Endothelial cell of umbilical vein (primary cell): ENCODE measurements at regions not wholly inside any gene's neighbourhood (a gene's known extent, or its start where the extent isn't known, plus 50 kb on each side); places are given as distances from the start of the nearest gene placed in this dataset.

ENCODE experiments used
- BruUV-seq: library from RNA; stranded (reverse); fragments of 400-500 nt; replicated peaks from 2 replicates; lab custom pipeline; 2021; lab: Mats Ljungman, UMichigan
- CTCF ChIA-PET: fragments of 300-600, 350-600 bp; sonication (Branson Sonifier 250); formaldehyde crosslinking; loops from one replicate; lab custom pipeline; 2021; ENCODE audit warnings: antibody characterized with exemption, inconsistent platforms; lab: Charles Lee
- POLR2A ChIA-PET: fragments of 300-600, 350-600 bp; sonication (Branson Sonifier 250); formaldehyde crosslinking; loops from one replicate; lab custom pipeline; 2021; ENCODE audit warnings: antibody characterized with exemption, inconsistent platforms; lab: Charles Lee
- DNase-seq: peaks from one replicate; pipeline ENCODE4 v3.0.0-alpha.2; 2011; ENCODE audit warnings: low read depth, low spot score
- FAIRE-seq: peaks from 2 replicates; lab custom pipeline; 2011; peaks lifted over from hg19 to GRCh38; lab: Jason Lieb, UNC
- H2AFZ ChIP-seq: 2 replicates; pipeline ENCODE4 v1.6.0; 2012; ENCODE audit warnings: low read depth, low read length, control low read depth, inconsistent platforms
- H3K27ac ChIP-seq: 2 replicates; pipeline ENCODE4 v1.5.1; 2011; ENCODE audit warnings: low read depth, mild to moderate bottlenecking, control low read depth, low read length, moderate library complexity; ENCODE audit not compliant: insufficient read depth
- H3K27me3 ChIP-seq, 2 experiments: 2 replicates each; pipeline versions ENCODE4 v1.6.0 to v1.6.1; 2011; ENCODE audit warnings: low read length in 2 of 2, mixed read lengths in 1 of 2; ENCODE audit not compliant: control insufficient read depth in 2 of 2, insufficient read depth in 2 of 2
- H3K36me3 ChIP-seq, 2 experiments: 2 replicates in 1 of 2; 3 replicates in 1 of 2; pipeline ENCODE4 v1.5.1; 2011; ENCODE audit warnings: low read length in 2 of 2, mild to moderate bottlenecking in 1 of 2, moderate library complexity in 1 of 2; ENCODE audit not compliant: control insufficient read depth in 2 of 2, insufficient read depth in 2 of 2; ENCODE audit errors: extremely low read depth in 1 of 2
- H3K4me1 ChIP-seq: 3 replicates; pipeline ENCODE4 v1.5.1; 2011; ENCODE audit warnings: mild to moderate bottlenecking, low read length; ENCODE audit not compliant: control insufficient read depth, insufficient read depth; ENCODE audit errors: extremely low read depth
- H3K4me2 ChIP-seq: 2 replicates; pipeline ENCODE4 v1.6.1; 2011; ENCODE audit warnings: low read length, control low read depth, mixed read lengths; ENCODE audit not compliant: insufficient read depth
- H3K4me3 ChIP-seq, 3 experiments: fragments of 200-600 bp in 1 of 3; sonication (generic), shearing (Covaris generic) in 1 of 3; replicated peaks in 1 of 3; 2 replicates each; pipeline ENCODE4 v1.5.1; 2011 to 2016; ENCODE audit warnings: control low read depth in 3 of 3, low read length in 3 of 3, mild to moderate bottlenecking in 2 of 3, inconsistent platforms in 1 of 3, low read depth in 1 of 3, moderate library complexity in 1 of 3; ENCODE audit not compliant: insufficient read depth in 1 of 3
- H3K79me2 ChIP-seq: 2 replicates; pipeline ENCODE4 v1.6.0; 2012; ENCODE audit warnings: low read length, inconsistent platforms; ENCODE audit not compliant: control insufficient read depth, insufficient read depth
- H3K9ac ChIP-seq: replicated peaks from 2 replicates; pipeline ENCODE3; 2011; ENCODE audit warnings: low read length, control low read depth; ENCODE audit not compliant: insufficient read depth; ENCODE audit errors: extremely low read depth
- H3K9me1 ChIP-seq: replicated peaks from 3 replicates; pipeline ENCODE4 v1.6.0; 2011; ENCODE audit warnings: mild to moderate bottlenecking, low read length; ENCODE audit not compliant: control insufficient read depth, insufficient read depth; ENCODE audit errors: extremely low read depth
- H3K9me3 ChIP-seq: replicated peaks from 2 replicates; pipeline ENCODE4 v1.5.1; 2012; ENCODE audit warnings: low read length, inconsistent platforms; ENCODE audit not compliant: control insufficient read depth, insufficient read depth
- H4K20me1 ChIP-seq: replicated peaks from 2 replicates; pipeline ENCODE3; 2011; ENCODE audit warnings: mild to moderate bottlenecking, low read length; ENCODE audit not compliant: control insufficient read depth, insufficient read depth; ENCODE audit errors: extremely low read depth
- EZH2 ChIP-seq: IDR thresholded peaks from 2 replicates; pipeline ENCODE4 v1.6.1; 2012; ENCODE audit warnings: borderline replicate concordance, low read depth, mild to moderate bottlenecking, moderate library complexity, low read length, inconsistent platforms; ENCODE audit not compliant: severe bottlenecking
- FOS ChIP-seq: IDR thresholded peaks from 2 replicates; pipeline ENCODE4 v1.6.1; 2011; ENCODE audit warnings: mild to moderate bottlenecking, low read length, moderate library complexity, borderline replicate concordance; ENCODE audit not compliant: insufficient read depth
- GATA2 ChIP-seq: IDR thresholded peaks from 2 replicates; pipeline ENCODE4 v1.7.0; 2011; ENCODE audit warnings: low read depth, mild to moderate bottlenecking, moderate library complexity, mixed read lengths, low read length; ENCODE audit not compliant: insufficient read length, insufficient read depth
- JUN ChIP-seq: IDR thresholded peaks from 2 replicates; pipeline ENCODE4 v1.6.1; 2011; ENCODE audit warnings: borderline replicate concordance, low read depth; ENCODE audit not compliant: insufficient read length, insufficient read depth
- MYC ChIP-seq: IDR thresholded peaks from one replicate; pipeline ENCODE4 v1.6.1; 2011; ENCODE audit warnings: mild to moderate bottlenecking, low read depth, low read length
- POLR2A ChIP-seq: IDR thresholded peaks from 2 replicates; pipeline ENCODE4 v1.6.1; 2012; ENCODE audit warnings: low read depth, mild to moderate bottlenecking, control low read depth, low read length
- POLR2AphosphoS5 ChIP-seq: IDR thresholded peaks from 2 replicates; pipeline ENCODE4 v1.6.1; 2012; ENCODE audit warnings: low read depth, mild to moderate bottlenecking, control low read depth, low read length, moderate library complexity; ENCODE audit not compliant: insufficient read depth
- dilution Hi-C: fragments of 300-500 bp; cut with MboI; formaldehyde crosslinking; loops from one replicate; pipeline ENCODE4 v1.15.0; 2019; ENCODE audit warnings: low sequenced_read_pairs; ENCODE audit not compliant: extremely low pct_ligation_motif_present
- intact Hi-C: fragments of 100-400 bp; cut with micrococcal nuclease; formaldehyde crosslinking; loops from one replicate; pipeline ENCODE4 v1.10.0; 2022
- TF ChIP-seq, protein P1 (sequence below), 2 donors: IDR thresholded peaks; 1 replicate in 1 of 2; 2 replicates in 1 of 2; pipeline ENCODE4 v1.5.1; 2011; ENCODE audit warnings: low read length in 2 of 2, mild to moderate bottlenecking in 2 of 2, moderate library complexity in 2 of 2, control low read depth in 1 of 2, inconsistent platforms in 1 of 2, low read depth in 1 of 2; ENCODE audit not compliant: insufficient read depth in 1 of 2; ENCODE audit errors: extremely low read depth in 1 of 2
- TF ChIP-seq, protein P2 (sequence below): IDR thresholded peaks from 2 replicates; pipeline ENCODE4 v1.6.1; 2011; ENCODE audit not compliant: insufficient read depth, insufficient read length

DNA sequence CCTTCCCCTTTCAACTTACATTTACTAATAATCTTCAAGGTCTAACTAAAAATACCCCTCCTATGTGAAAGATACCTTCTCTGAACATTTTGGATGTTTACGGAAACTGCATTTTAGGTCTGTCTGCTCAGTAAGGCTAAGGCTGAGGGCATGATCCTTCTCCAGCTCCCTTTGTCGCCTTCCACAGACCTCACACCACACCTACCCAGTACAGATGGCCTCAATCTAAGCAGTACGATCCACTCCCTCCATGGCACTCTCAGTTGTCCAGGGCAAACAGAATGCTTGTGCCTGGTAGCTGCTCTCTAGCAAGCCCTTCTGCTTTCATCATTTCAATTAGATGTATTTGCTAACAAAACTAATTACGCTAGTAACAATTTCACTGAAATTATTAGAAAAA lies 178.3 kb downstream of the CNTN3 start:
- Histone ChIP-seq H3K9me3 (peaks cover 2% of the 10 kb centered on the region), H3K4me3 (no peak overlapping the region), H3K9ac (no peak overlapping the region), H3K79me2 (no peaks in the 10 kb centered on the region), H3K36me3 (no peaks in the 10 kb centered on the region), H3K27me3 (no peaks in the 10 kb centered on the region), H3K4me2 (no peak overlapping the region), H2AFZ (no peak overlapping the region), H4K20me1 (no peaks in the 10 kb centered on the region), H3K27ac (no peak overlapping the region), H3K9me1 (no peaks in the 10 kb centered on the region), H3K4me1 (no peaks in the 10 kb centered on the region)
- ChIA-PET CTCF (no interaction called here), POLR2A (no interaction called here)
- no peak for DNase-seq
- TF ChIP-seq, protein P1, sequence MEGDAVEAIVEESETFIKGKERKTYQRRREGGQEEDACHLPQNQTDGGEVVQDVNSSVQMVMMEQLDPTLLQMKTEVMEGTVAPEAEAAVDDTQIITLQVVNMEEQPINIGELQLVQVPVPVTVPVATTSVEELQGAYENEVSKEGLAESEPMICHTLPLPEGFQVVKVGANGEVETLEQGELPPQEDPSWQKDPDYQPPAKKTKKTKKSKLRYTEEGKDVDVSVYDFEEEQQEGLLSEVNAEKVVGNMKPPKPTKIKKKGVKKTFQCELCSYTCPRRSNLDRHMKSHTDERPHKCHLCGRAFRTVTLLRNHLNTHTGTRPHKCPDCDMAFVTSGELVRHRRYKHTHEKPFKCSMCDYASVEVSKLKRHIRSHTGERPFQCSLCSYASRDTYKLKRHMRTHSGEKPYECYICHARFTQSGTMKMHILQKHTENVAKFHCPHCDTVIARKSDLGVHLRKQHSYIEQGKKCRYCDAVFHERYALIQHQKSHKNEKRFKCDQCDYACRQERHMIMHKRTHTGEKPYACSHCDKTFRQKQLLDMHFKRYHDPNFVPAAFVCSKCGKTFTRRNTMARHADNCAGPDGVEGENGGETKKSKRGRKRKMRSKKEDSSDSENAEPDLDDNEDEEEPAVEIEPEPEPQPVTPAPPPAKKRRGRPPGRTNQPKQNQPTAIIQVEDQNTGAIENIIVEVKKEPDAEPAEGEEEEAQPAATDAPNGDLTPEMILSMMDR (IDR thresholded peaks at IDR 0.05; ENCODE audit: extremely low read depth in 1 of 2, insufficient read depth in 1 of 2, low read depth in 1 of 2, low read length in 2 of 2) = no peak
- TF ChIP-seq JUN (no peak), FOS (no peak), POLR2A (no peak)
- dilution Hi-C loops (no loop called here), intact Hi-C loops (no loop called here)
- no peak for FAIRE-seq
- no TSS peak for BruUV-seq

- no peak overlapping the region for H3K9ac ChIP-seq
- intact Hi-C loops = no loop called here
- H3K27ac ChIP-seq = no peak overlapping the region
- no peaks in the 10 kb centered on the region for H3K36me3 ChIP-seq
- CTCF ChIA-PET = no interaction called here
- peaks cover 2% of the 10 kb centered on the region for H3K9me3 ChIP-seq
- no peaks in the 10 kb centered on the region for H3K4me1 ChIP-seq
- POLR2A ChIA-PET = no interaction called here
- no TSS peak for BruUV-seq
- TF ChIP-seq JUN (no peak), POLR2A (no peak), GATA2 (no peak), POLR2AphosphoS5 (no peak), MYC (no peak), EZH2 (no peak)
- TF ChIP-seq, protein P1 (IDR thresholded peaks at IDR 0.05; ENCODE audit: extremely low read depth in 1 of 2, insufficient read depth in 1 of 2, low read depth in 1 of 2, low read length in 2 of 2) = no peak
- TF ChIP-seq, protein P2, sequence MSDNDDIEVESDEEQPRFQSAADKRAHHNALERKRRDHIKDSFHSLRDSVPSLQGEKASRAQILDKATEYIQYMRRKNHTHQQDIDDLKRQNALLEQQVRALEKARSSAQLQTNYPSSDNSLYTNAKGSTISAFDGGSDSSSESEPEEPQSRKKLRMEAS = no peak
- H3K9me1 ChIP-seq = no peaks in the 10 kb centered on the region
- no peak overlapping the region for H2AFZ ChIP-seq
- H3K27me3 ChIP-seq = no peaks in the 10 kb centered on the region
- dilution Hi-C loops = no loop called here
- no peaks in the 10 kb centered on the region for H3K79me2 ChIP-seq
- no peaks in the 10 kb centered on the region for H4K20me1 ChIP-seq
- FAIRE-seq = no peak
- H3K4me3 ChIP-seq = no peak overlapping the region
- no peak overlapping the region for H3K4me2 ChIP-seq
- DNase-seq = no peak
These were observed 178.8 kb downstream of the CNTN3 start for GRCh38 chr3:74435631-74436030.
